Lower lobe of right lung (tissue), 2 donors: ENCODE measurements at regions not wholly inside any gene's neighbourhood (a gene's known extent, or its start where the extent isn't known, plus 50 kb on each side); places are given as distances from the start of the nearest gene placed in this dataset.
"Not testable (repeated sequence)": the region's sequence is repeated elsewhere in the genome, so short reads cannot be mapped to it uniquely, and the experiment has no call there.

Experiments used
- ATAC-seq, 2 donors: fragments of 200-7000 bp; cut with Tn5 transposase; one replicate each; pipeline ENCODE4 v1.9.1; 2020 to 2022; ENCODE audit warnings: mild to moderate bottlenecking in 2 of 2, moderate library complexity in 2 of 2
- DNase-seq: peaks from one replicate; pipeline ENCODE4 v3.0.0-alpha.2; 2020
- H3K27ac ChIP-seq: fragments of 200-600 bp; one replicate; pipeline ENCODE4 v1.8.0; 2022
- H3K27me3 ChIP-seq: fragments of 200-600 bp; one replicate; pipeline ENCODE4 v1.8.0; 2022; ENCODE audit warnings: low read depth
- H3K36me3 ChIP-seq: fragments of 200-600 bp; one replicate; pipeline ENCODE4 v1.8.0; 2022; ENCODE audit warnings: mild to moderate bottlenecking
- H3K4me1 ChIP-seq: fragments of 200-600 bp; one replicate; pipeline ENCODE4 v1.8.0; 2022
- H3K4me3 ChIP-seq: fragments of 200-600 bp; one replicate; pipeline ENCODE4 v1.8.0; 2022; ENCODE audit warnings: mild to moderate bottlenecking
- H3K9me3 ChIP-seq: fragments of 200-600 bp; one replicate; pipeline ENCODE4 v1.8.0; 2022
- intact Hi-C: fragments of 100-400 bp; cut with DNase I; formaldehyde crosslinking; loops from one replicate; pipeline ENCODE4 v1.11.0; 2022
- TF ChIP-seq, protein P1 (sequence below): fragments of 200-600 bp; IDR thresholded peaks from one replicate; pipeline ENCODE4 v1.8.0; 2022; ENCODE audit warnings: antibody characterized with exemption, mild to moderate bottlenecking
- donor health status: DM: no; HTN: yes; CAD: no; lungs with severe emphysema.

DNA sequence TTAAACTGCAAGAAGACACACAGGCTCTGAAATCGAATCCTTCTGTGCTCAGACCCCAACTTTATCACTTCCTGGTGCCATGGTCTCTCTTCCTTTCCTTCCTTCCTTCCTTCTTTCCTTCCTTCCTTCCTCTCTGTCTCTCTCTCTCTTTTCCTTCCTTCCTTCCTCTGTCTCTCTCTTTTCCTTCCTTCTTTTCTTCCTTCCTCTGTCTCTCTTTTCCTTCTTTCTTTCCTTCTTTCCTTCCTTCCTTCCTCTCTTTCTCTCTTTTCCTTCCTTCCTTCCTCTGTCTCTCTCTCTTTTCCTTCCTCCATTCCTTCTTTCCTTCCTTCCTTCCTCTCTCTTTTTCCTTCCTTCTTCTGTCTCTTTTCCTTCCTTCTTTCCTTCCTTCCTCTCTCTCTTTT is 127.2 kb upstream of the CACNA1A start:
- ATAC-seq (no peak), DNase-seq (no peak)
- no peak overlapping the region for H3K27ac ChIP-seq
- no peaks in the 10 kb centered on the region for H3K9me3 ChIP-seq
- no peak overlapping the region for H3K4me3 ChIP-seq
- intact Hi-C loops: no loop called here
- peaks cover 18% of the 10 kb centered on the region for H3K27me3 ChIP-seq
- TF ChIP-seq, protein P1, sequence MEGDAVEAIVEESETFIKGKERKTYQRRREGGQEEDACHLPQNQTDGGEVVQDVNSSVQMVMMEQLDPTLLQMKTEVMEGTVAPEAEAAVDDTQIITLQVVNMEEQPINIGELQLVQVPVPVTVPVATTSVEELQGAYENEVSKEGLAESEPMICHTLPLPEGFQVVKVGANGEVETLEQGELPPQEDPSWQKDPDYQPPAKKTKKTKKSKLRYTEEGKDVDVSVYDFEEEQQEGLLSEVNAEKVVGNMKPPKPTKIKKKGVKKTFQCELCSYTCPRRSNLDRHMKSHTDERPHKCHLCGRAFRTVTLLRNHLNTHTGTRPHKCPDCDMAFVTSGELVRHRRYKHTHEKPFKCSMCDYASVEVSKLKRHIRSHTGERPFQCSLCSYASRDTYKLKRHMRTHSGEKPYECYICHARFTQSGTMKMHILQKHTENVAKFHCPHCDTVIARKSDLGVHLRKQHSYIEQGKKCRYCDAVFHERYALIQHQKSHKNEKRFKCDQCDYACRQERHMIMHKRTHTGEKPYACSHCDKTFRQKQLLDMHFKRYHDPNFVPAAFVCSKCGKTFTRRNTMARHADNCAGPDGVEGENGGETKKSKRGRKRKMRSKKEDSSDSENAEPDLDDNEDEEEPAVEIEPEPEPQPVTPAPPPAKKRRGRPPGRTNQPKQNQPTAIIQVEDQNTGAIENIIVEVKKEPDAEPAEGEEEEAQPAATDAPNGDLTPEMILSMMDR: no peak
- H3K36me3 ChIP-seq: no peaks in the 10 kb centered on the region
- H3K4me1 ChIP-seq: no peaks in the 10 kb centered on the region

DNA sequence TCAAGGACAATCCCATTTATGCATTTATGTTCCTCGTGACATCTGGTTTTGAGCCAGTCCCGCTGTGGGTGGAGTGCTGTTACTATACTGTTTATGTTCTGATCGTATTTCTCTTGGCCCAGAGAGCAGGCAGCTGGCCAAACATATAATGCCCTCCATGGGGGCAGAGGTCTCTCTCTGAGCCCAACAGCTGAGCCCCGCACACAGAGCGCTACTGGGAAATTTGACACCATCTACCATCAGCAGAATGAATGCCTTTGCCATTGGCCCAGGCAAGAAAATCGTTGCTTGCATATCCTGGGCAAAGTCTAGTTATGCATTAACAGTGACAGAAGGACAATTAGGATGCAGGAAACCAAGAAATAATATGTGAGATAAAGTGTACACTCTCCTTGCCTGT is 126.8 kb upstream of the CACNA1A start:
- Histone ChIP-seq H3K4me3 (no peak overlapping the region), H3K27ac (no peak overlapping the region), H3K9me3 (no peaks in the 10 kb centered on the region), H3K27me3 (peaks cover 20% of the 10 kb centered on the region), H3K36me3 (no peaks in the 10 kb centered on the region), H3K4me1 (no peaks in the 10 kb centered on the region)
- TF ChIP-seq, protein P1: no peak
- ATAC-seq (no peak), DNase-seq (no peak)
- intact Hi-C loops: no loop called here

DNA sequence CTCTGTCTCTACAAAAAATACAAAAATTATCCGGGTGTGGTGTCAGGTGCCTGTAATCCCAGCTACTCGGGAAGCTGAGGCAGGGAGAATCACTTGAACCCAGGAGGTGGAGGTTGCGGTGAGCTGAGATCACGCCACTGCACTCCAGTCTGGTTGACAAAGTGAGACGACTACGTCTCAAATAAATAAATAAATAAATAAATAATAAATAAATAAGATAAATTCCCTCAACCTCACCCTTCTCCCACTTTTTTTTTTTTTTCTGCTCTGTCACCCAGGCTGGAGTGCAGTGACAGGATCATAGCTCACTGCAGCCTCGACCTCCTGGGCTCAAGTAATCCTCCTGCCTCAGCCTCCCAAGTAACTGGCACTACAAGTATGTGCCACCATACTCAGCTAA is 125.9 kb upstream of the CACNA1A start:
- intact Hi-C loops, H3K4me3 ChIP-seq, H3K27ac ChIP-seq, H3K9me3 ChIP-seq, H3K4me1 ChIP-seq, H3K36me3 ChIP-seq, ATAC-seq, DNase-seq: not testable (repeated sequence)
- peaks cover 17% of the 10 kb centered on the region for H3K27me3 ChIP-seq

DNA sequence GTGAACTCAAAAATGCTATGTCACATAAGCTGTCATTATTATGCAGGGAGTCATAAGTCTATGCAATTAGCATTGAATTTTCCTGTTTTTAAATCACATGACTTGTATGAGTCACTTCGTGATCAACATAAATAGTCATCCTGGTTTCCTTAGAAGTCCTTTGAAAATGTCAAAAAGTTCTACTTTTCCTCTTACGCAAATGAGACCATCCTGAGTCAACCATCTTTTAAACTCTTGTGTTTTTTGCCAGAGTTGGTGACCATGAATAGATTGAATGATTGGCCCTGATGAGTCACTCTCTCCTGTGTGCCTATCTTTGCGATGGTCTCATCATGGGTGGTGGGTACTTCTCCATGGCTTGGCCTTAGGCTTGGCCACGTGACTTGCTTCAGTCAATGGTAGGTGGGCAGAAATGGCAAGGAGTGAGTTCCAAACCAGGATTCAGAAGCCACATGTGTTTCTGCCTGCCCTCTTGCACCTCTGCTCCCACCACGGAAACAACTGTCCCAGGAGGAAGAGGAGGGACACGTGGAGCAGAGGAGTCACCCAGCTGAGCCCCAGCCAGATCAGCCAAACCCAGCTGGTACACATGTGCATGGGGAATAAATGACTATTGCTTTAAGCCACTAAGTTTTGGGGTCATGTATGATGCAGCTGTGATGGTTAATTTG is 123.5 kb upstream of the CACNA1A start:
- DNase-seq: no peak
- Histone ChIP-seq H3K27me3 (peaks cover 27% of the 10 kb centered on the region), H3K4me1 (no peaks in the 10 kb centered on the region), H3K36me3 (no peaks in the 10 kb centered on the region), H3K27ac (no peak overlapping the region), H3K4me3 (no peak overlapping the region), H3K9me3 (no peaks in the 10 kb centered on the region)
- intact Hi-C loops: no loop called here
- TF ChIP-seq, protein P1: no peak
- no peak for ATAC-seq

DNA sequence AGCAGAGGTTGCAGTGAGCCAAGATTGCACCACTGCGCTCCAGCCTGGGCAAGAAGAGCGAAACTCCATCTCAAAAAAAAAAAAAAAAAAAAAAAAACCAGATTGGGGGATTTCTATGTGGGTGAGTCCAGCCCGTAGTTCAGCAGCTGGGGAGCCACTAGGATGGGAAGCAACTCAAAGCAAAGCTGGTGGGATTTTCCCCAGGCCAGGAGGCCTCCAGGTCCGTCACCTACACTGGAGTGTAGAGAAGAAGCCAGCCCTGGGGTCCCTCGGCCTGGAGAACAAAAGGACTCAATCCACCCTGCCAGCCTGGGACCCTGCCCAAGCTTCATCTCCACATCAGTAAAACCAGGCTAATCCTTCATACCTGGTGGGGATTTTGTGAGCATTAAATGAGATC is 121.3 kb upstream of the CACNA1A start:
- H3K27ac ChIP-seq: no peak overlapping the region
- TF ChIP-seq, protein P1: no peak
- no peaks in the 10 kb centered on the region for H3K4me1 ChIP-seq
- no peaks in the 10 kb centered on the region for H3K36me3 ChIP-seq
- H3K4me3 ChIP-seq: no peak overlapping the region
- no peaks in the 10 kb centered on the region for H3K9me3 ChIP-seq
- intact Hi-C loops: no loop called here
- ATAC-seq (no peak), DNase-seq (no peak)
- peaks cover 48% of the 10 kb centered on the region for H3K27me3 ChIP-seq

DNA sequence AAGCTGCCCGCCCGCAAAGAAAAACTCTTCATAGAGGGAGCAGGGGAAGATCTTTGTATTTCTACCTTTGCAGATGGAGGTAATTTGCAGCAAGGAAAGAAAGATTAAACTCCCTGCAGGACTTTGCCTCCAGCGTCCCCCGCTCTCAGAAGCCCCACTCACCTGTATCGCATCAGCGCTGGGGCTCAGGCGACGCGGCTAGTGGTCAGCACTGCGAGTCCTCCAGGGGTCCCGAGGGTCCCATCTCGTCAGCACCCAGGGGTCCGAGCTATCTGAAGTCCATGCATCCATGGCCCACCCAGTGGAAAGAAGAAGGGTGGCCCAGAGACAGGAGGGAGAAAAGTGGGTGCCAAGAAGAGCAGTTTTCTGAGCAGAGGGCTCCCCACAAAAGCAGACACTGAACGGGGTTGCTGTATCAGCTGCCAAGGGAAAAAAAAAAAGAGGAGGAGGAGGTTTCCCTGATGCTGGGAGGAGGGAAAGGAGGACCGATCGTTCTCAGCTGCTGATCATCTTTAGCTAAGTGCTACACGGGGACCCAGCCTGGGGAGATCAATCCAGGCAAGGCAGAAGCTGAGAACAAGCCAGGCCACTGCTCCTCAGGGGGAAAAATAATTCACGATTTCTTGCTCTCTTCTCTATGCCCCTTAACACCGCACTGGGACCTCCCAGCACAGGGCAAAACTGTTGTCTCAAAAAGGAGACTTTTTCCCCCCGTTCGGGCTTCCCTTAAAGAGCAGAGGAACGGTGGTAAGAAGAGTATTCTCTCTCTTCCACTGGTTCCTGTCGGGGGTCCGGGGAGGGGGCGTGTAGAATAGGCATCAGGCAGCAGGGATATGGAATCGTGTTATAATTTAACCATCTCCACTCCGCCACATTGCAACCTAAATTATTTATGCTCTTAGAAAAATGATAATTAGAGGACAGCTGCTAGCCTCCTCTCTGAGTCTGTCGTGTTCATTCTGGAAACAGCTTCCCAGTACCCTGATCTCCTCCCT is 117.7 kb upstream of the CACNA1A start:
- Histone ChIP-seq H3K9me3 (no peaks in the 10 kb centered on the region), H3K27me3 (peaks cover 55% of the 10 kb centered on the region), H3K36me3 (no peaks in the 10 kb centered on the region), H3K27ac (no peak overlapping the region), H3K4me1 (no peaks in the 10 kb centered on the region), H3K4me3 (no peak overlapping the region)
- TF ChIP-seq, protein P1: no peak
- intact Hi-C loops: no loop called here
- DNase-seq (no peak), ATAC-seq (no peak)
